ENCODE measurements at regions not wholly inside any gene's neighbourhood (a gene's known extent, or its start where the extent isn't known, plus 50 kb on each side); places are given as distances from the start of the nearest gene placed in this dataset.

GRCh38 chr4:63777601-63778000, 631.6 kb downstream of the TECRL start:
- no peak for TF ChIP-seq POLR2AphosphoS5 (IDR thresholded peaks at IDR 0.05; ENCODE audit: low read depth)
- no peak for TF ChIP-seq EZH2 (IDR thresholded peaks at IDR 0.05; ENCODE audit: low read depth, unreplicated experiment)
- TF ChIP-seq CTCF (conservative IDR thresholded peaks at IDR 0.05; ENCODE audit: low read depth in 2 of 2): no peak
- TF ChIP-seq CREB1 (CRISPR knock-in tag; IDR thresholded peaks at IDR 0.05; ENCODE audit: low read depth): no peak
- no peak for TF ChIP-seq EZH2phosphoT487 (IDR thresholded peaks at IDR 0.05; ENCODE audit: unreplicated experiment)
- TF ChIP-seq JUNB (IDR thresholded peaks at IDR 0.05; ENCODE audit: unreplicated experiment): no peak
- no peak for TF ChIP-seq ZNF331 (CRISPR knock-in tag; IDR thresholded peaks at IDR 0.05; ENCODE audit: low read depth)
- no peak for TF ChIP-seq REST (IDR thresholded peaks at IDR 0.05; ENCODE audit: unreplicated experiment)
- no peak for TF ChIP-seq ETS1 (IDR thresholded peaks at IDR 0.05)
- TF ChIP-seq ZNF114 (CRISPR knock-in tag; IDR thresholded peaks at IDR 0.05): no peak
- TF ChIP-seq NANOG (IDR thresholded peaks at IDR 0.05; ENCODE audit: borderline replicate concordance): no peak
- TF ChIP-seq STAT1 (IDR thresholded peaks at IDR 0.05; ENCODE audit: unreplicated experiment): no peak
